MG63 (cell line): ENCODE measurements at regions not wholly inside any gene's neighbourhood (a gene's known extent, or its start where the extent isn't known, plus 50 kb on each side); places are given as distances from the start of the nearest gene placed in this dataset.
A peak's percentile ranks its signal among the peaks of the same experiment; 100 is the strongest.
"Not testable (repeated sequence)": the region's sequence is repeated elsewhere in the genome, so short reads cannot be mapped to it uniquely, and the experiment has no call there.

Experiments
- DNase-seq: peaks from one replicate; pipeline ENCODE4 v3.0.0-alpha.2; 2020
- H3K27me3 ChIP-seq: fragments of 250-450 bp; sonication (Bioruptor Pico); 2 replicates; pipeline ENCODE4 v1.5.1; 2020; ENCODE audit warnings: mild to moderate bottlenecking, moderate library complexity
- H3K36me3 ChIP-seq: fragments of 250-450 bp; sonication (Bioruptor Pico); 2 replicates; pipeline ENCODE4 v1.5.1; 2020; ENCODE audit warnings: mild to moderate bottlenecking, moderate library complexity
- H3K4me3 ChIP-seq: fragments of 250-450 bp; sonication (Bioruptor Pico); 2 replicates; pipeline ENCODE4 v1.5.1; 2020; ENCODE audit warnings: mild to moderate bottlenecking, moderate library complexity
- H3K9me3 ChIP-seq: fragments of 250-450 bp; sonication (Bioruptor Pico); 2 replicates; pipeline ENCODE4 v1.5.1; 2020; ENCODE audit warnings: mild to moderate bottlenecking, moderate library complexity

DNA sequence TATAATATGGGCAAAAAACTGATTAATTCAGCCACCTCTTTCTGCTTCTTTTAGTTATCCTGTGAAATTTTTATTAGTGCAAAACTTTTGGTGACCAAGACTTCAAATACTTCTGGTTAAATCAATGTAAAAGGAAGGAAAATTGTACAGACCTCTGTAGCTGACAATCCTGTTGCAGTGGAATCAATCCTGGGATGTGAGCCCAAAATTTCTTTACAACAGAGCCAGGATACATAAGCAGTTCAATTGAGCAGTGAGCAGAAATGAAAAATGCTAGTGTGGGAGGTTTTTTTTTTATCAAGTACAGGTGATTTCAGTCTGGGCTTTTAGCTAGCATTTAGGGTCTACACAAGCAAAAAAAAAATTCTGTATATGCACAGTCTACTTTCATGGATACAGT lies 398.0 kb downstream of the OTOL1 start:
- no peak overlapping the region for H3K4me3 ChIP-seq
- no peaks in the 10 kb centered on the region for H3K27me3 ChIP-seq
- no peak for DNase-seq
- no peaks in the 10 kb centered on the region for H3K9me3 ChIP-seq
- no peaks in the 10 kb centered on the region for H3K36me3 ChIP-seq

DNA sequence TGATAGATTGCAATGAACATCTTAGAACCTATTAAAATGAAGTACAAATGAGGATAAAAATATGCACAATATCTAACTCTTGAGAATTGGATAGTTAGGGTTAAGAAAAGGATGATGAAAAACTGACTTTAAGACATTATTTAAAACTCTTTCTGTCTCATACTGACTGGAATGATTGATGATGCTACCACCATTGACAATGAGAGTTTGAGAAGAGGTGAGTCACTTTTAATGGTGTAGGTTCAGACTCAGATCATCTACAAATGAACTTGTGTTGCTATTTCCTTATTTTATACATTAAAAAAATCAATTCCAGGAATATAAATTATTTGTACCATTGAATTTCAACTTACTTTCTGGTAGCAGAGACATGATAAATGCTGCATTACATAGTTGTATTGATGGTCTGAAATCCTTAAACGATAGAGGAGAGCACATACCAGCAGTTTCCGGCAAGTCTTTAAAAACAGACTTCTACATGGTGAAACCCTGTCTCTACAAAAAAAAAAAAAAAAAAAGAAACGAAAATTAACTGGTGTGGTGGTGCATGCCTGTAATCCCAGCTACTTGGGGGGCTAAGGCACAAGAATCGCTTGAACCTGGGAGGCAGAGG lies 409.0 kb downstream of the OTOL1 start:
- Histone ChIP-seq H3K36me3 (no peaks in the 10 kb centered on the region), H3K4me3 (no peak overlapping the region), H3K9me3 (no peaks in the 10 kb centered on the region), H3K27me3 (peaks cover 2% of the 10 kb centered on the region; the same call in 1 of the 2 replicates)
- no peak for DNase-seq

DNA sequence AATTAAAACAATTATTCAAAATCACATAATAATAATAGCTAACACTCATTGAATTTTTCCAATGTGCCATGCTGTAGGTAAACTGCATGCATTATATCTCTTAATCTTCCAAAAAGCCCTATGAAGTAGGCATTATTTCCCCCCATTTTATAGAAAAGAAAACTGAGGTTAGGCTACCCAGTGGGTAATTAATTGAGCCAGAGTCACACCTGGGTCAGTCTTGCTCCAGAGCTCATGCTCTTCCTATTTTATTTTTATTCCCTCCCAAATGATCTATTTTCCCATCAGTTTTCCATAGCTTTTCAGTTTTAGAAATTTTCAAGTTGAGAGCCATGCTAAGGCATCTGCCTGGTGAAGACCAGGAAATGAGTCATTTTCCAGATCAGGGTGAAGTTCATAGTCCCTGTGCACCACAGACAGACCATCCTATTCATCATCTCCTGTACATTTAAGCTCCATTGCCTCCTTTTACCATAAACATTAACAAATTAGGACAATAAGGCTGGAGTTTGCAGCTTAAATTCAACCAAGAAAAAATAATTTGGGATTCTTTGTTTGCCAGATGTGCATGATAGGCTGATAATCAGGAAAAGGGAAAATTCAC lies 417.3 kb downstream of the OTOL1 start:
- H3K4me3 ChIP-seq: no peak overlapping the region
- H3K27me3 ChIP-seq: no peaks in the 10 kb centered on the region
- H3K9me3 ChIP-seq: no peaks in the 10 kb centered on the region; the same call in 1 of the 2 replicates
- DNase-seq: no peak
- no peaks in the 10 kb centered on the region for H3K36me3 ChIP-seq

DNA sequence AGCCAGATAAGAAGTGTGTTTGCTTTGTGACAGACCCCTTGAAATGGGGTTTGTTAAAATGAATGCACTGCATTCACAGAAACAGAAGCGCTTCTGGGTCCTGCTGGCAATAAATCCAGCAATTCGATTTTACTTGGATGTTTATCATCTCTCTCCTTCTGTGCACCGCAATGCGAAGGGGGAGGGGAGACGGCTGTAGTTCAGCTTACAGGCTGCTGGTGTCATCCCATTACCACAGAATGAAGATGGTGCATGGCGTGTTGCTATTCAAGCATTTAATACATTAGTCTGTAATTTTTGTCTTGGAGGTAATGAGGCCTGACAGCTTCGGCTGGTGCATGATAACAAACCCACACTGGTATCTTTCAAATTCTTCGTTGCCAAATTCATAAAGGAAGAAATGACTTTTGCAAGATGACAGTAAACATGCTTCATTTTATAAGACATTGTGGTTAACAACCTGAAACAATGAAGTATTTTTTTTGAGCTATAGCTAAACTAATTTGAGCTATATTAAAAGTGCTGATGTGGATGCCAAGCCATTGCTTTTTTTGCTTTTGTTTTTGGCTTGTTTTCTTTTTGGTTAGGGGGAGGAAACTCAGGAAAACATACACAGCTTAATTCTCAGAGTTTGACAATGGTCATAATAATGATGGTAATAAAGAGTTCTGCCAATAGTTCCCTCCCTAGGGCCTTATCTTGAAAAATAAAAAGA lies 418.3 kb downstream of the OTOL1 start:
- Histone ChIP-seq H3K27me3 (no peaks in the 10 kb centered on the region), H3K9me3 (no peaks in the 10 kb centered on the region; the same call in 1 of the 2 replicates), H3K36me3 (no peaks in the 10 kb centered on the region), H3K4me3 (no peak overlapping the region)
- peak; percentile 5 for DNase-seq

DNA sequence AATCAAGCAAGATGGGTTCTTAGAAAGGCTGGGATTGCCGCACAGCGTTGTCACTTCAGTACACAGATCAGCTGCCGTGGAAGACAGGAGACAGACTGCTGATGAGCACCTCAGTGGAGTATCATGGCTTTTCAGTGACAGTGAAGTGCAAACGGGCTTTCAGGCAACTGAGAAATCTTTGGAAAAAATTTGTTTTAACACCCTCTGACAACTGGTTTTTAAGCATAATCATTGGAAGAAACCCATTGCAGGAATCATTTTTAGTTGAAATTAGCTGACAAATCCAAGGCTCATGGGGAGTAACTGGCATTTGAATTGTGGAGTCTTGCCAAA lies 418.8 kb downstream of the OTOL1 start:
- H3K27me3 ChIP-seq: no peaks in the 10 kb centered on the region
- H3K4me3 ChIP-seq: no peak overlapping the region
- no peaks in the 10 kb centered on the region for H3K36me3 ChIP-seq
- DNase-seq: no peak
- H3K9me3 ChIP-seq: no peaks in the 10 kb centered on the region; the same call in 1 of the 2 replicates

DNA sequence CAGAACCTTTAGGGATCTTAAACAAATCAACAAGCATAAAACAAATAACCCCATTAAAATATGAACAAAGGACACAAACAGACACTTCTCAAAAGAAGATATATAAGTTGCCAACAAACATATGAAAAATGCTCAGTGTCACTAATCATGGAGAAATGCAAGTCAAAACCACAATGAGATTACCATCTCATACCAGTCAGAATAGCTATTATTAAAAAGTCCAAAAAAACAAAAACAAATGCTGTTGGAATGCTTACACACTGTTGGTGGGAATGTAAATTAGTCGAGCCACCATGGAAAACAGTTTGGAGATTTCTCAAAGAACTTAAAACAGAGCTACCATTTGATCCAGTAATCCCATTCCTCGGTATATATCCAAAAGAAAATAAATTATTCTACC lies 423.6 kb downstream of the OTOL1 start:
- H3K27me3 ChIP-seq: no peaks in the 10 kb centered on the region
- no peak for DNase-seq
- no peaks in the 10 kb centered on the region for H3K36me3 ChIP-seq
- no peaks in the 10 kb centered on the region; the same call in 1 of the 2 replicates for H3K9me3 ChIP-seq
- H3K4me3 ChIP-seq: no peak overlapping the region

DNA sequence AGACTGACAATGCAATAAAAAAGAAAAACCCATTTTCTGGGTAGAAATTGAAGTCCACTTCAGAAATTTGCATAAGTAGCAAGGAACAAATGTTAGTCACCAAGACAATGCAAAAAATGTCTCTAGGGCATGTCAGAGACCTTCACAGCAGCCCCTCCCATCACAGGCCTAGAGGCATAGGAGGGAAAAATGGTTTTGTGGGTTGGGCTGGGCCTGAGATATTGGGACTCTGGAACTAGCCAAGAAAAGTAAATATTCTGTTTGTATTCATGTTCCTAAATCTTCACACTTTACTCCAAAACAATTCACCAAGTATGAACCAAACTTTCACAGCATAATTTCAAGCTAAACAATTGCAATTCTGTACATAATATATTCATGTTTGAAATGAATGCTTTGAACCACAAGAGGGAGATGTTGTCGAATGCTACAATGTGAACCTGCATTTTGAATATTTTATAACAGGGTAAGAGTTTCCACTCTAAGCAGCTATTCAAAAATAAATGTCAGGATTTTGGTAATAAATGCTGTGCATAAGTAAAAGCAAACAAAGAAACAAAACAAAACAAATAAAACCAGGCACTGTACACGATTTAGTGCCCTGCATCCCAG lies 429.2 kb downstream of the OTOL1 start:
- no peaks in the 10 kb centered on the region for H3K36me3 ChIP-seq
- H3K4me3 ChIP-seq: no peak overlapping the region
- no peak for DNase-seq
- H3K27me3 ChIP-seq: no peaks in the 10 kb centered on the region
- H3K9me3 ChIP-seq: no peaks in the 10 kb centered on the region

DNA sequence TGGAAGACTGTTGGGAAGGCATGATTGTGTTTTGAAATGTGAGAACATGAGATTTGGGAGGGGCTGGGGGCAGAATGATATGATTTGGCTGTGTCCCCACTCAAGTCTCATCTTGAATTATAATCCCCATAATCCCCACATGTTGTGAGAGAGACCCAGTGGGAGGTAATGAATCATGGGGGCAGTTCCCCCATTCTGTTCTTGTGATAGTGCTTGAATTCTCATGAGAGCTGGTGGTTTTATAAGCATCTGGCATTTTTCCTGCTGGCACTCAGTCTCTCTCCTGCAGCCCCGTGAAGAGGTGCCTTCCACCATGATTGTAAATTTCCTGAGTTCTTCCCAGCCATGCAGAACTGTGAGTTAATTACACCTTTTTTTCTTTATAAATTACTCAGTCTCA lies 430.5 kb downstream of the OTOL1 start:
- Histone ChIP-seq H3K27me3 (no peaks in the 10 kb centered on the region), H3K4me3 (no peak overlapping the region), H3K9me3 (no peaks in the 10 kb centered on the region), H3K36me3 (no peaks in the 10 kb centered on the region)
- DNase-seq: no peak

DNA sequence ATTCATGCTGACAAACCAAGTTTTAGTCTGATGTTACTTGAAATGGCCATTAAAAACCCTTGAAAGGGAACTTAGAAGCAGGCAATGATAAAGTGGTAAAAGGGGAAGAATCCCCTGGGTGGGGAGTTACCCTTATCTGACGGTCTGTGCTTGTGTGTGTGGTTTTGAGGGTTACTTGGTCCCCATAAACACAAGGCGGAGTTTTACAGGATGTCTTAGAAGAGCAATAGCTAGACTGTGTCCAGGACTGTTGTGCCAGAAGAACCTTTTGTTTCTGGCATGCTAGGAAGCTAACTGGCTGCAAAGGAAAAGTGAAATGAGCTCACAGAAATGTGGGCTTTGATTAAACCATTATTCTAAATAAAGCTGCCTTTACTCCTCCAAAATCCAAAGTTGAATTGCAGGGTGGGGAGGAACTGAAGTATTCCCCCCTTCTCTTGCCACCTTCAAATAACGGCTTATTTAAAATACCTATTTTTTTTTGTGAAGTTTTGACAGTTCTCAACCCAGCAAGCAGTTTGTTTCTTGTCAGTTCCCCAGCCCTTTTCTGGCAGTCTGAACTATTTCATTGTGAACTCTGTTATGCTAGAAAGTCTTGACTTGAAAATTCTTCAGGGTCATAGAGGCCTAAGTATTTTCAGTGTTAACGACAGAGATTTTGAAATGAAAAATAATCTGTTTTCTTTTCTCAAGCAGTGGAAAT lies 443.5 kb downstream of the OTOL1 start:
- no peaks in the 10 kb centered on the region for H3K36me3 ChIP-seq
- no peaks in the 10 kb centered on the region for H3K9me3 ChIP-seq
- no peak overlapping the region for H3K4me3 ChIP-seq
- no peaks in the 10 kb centered on the region for H3K27me3 ChIP-seq
- DNase-seq: no peak

DNA sequence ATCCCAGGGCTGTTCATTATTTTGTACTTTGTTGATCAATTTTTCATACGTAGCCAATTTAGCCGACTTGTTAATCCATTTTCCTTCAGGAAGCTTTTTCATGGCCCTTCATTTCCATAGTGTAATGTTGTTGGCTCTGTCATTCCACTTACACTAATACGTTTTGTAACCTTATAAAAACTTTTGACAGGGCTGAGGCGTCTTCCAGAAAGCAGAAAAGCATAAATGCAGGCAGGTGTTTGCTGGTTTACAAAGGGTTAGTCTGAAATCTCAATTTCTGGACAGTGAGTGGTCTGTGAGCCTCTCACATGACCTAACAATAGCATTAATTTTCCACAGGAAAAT lies 444.0 kb downstream of the OTOL1 start:
- no peaks in the 10 kb centered on the region for H3K36me3 ChIP-seq
- DNase-seq: no peak
- H3K9me3 ChIP-seq: 0 out of 2 replicates have a peak, but pooled peaks cover 1% of the 10 kb centered on the region
- H3K4me3 ChIP-seq: no peak overlapping the region
- H3K27me3 ChIP-seq: no peaks in the 10 kb centered on the region

DNA sequence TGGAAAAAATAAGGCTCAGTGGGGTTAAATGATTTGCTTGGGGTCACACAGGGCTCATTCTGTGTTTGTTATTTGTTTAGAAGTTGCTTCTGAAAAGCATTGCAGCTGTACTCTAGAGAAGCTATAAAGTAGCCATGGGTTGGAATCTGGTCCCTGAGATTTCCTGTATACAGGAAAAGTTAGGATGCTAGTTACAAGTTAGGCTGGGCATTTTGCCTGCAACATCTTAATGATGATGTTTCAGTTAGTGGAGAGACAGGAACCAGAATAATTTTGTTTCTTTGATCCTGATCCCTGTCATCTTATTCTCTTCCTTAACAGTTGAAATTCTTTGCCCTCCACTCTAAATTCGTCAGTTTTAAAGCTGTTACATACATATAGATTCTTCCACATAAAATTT lies 445.3 kb downstream of the OTOL1 start:
- Histone ChIP-seq H3K4me3 (no peak overlapping the region), H3K9me3 (0 out of 2 replicates have a peak, but pooled peaks cover 1% of the 10 kb centered on the region), H3K27me3 (no peaks in the 10 kb centered on the region), H3K36me3 (no peaks in the 10 kb centered on the region)
- no peak for DNase-seq

DNA sequence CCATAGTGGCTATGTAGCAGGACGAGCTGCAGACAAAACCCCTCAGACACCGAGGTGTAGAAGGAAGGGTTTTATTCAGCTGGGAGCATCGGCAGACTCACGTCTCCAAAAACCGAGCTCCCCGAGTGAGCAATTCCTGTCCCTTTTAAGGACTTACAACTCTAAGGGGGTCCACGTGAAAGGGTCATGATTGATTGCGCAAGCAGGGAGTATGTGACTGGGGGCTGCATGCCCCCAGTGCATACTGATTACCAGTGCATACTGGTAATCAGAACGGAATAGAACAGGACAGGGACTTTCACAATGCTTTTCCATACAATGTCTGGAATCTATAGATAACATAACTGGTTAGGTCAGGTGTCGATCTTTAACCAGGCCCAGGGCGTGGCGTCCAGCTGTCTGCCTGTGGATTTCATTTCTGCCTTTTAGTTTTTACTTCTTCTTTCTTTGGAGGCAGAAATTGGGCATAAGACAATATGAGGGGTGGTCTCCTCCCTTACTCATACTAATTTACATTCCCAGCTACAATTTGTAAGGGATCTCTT lies 447.3 kb downstream of the OTOL1 start:
- not testable (repeated sequence) for H3K9me3 ChIP-seq, H3K36me3 ChIP-seq, DNase-seq, H3K4me3 ChIP-seq, H3K27me3 ChIP-seq

DNA sequence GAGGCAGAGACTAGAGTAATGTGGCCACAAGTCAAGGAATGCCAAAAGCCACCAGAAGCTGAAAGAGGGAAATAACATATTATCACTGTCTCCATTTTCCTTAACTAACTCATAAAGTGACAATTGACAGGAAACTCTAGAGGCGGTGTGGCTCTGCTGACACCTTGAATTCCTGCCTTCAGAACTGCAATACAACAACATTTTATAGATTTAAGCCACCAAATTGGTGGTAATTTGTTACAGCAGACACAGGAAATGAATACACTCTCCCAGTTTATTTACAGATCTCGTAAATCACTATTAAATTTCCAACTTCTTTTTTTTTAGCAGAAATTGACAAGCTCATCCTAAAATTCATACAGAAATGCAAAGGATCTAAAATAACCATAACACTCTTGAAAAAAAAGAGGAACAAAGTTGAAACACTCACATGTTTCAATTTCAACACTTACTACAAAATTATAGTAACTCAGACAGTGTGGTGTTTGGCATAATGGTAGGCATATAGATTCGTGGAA lies 449.9 kb downstream of the OTOL1 start:
- H3K36me3 ChIP-seq: no peaks in the 10 kb centered on the region
- no peaks in the 10 kb centered on the region for H3K27me3 ChIP-seq
- no peak for DNase-seq
- no peak overlapping the region for H3K4me3 ChIP-seq
- 0 out of 2 replicates have a peak, but pooled peaks cover 1% of the 10 kb centered on the region for H3K9me3 ChIP-seq

DNA sequence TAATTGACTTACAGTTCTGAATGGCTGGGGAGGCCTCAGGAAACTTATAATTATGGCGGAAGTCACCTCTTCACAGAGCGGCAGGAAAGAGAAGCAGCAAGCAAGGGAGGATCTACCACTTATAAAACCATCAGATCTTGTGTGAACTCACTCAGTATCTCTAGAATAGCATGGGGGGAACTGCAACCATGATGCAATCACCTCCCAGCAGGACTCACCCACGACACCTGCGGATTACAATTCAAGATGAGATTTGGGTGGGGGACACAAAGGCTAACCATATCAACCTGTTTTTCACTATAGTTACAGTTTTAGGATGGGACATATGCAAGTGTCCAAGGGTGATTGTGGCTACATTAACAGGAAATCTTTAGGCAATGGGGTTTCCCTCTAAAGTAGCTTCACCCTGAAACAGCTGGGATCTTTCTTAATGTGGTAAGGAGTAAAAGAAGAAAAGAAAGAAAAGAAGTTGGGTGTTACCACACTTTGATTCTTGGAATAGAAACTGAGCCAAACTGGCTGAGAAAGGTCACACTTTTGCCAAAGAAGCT lies 453.8 kb downstream of the OTOL1 start:
- Histone ChIP-seq H3K27me3 (no peaks in the 10 kb centered on the region), H3K9me3 (no peaks in the 10 kb centered on the region), H3K36me3 (no peaks in the 10 kb centered on the region), H3K4me3 (no peak overlapping the region)
- no peak for DNase-seq

DNA sequence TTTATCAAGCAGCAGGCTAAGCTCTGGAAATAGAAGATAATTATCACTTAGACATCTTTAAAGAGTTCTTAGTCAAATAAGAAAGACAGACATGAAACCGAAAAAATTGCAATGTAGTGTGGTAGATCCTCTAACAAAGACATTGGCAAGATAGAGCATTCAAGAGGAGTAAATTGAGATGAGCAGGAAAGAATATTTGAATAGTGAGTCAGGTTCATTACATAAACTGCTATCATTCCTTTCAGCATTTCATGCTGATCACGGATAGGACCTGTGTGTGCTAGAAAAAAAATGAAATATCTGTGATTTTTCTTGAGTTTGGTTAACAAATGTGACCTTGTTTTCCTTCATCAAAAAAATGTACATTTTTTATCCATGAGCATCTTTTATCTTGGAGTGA lies 460.9 kb downstream of the OTOL1 start:
- no peak for DNase-seq
- H3K36me3 ChIP-seq: no peaks in the 10 kb centered on the region
- no peak overlapping the region for H3K4me3 ChIP-seq
- no peaks in the 10 kb centered on the region for H3K9me3 ChIP-seq
- no peaks in the 10 kb centered on the region for H3K27me3 ChIP-seq

DNA sequence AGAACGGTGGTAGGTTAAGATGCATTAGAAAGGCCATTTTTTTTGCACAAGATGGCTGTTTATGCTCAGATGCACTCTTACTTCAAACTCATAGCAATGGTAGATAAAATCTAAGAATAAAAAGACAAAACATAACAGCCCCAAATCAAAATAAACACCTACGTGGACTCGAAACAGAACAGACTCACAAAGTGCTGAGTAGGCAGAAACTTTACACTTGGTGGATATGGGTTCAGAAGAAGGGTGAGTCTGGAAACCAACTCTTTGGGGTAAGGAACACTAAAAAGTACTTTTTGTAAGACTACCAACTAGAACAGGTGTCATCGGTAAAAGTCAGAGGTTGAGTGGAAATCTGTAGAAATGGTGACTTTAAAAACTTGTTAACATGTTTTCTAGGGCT lies 468.2 kb downstream of the OTOL1 start:
- H3K36me3 ChIP-seq: no peaks in the 10 kb centered on the region
- H3K9me3 ChIP-seq: no peaks in the 10 kb centered on the region
- DNase-seq: no peak
- H3K4me3 ChIP-seq: no peak overlapping the region
- no peaks in the 10 kb centered on the region for H3K27me3 ChIP-seq
